GM12865 (cell line): ENCODE measurements at regions not wholly inside any gene's neighbourhood (a gene's known extent, or its start where the extent isn't known, plus 50 kb on each side); places are given as distances from the start of the nearest gene placed in this dataset.

Experiments used
- DNase-seq: peaks from one replicate; pipeline ENCODE4 v3.0.0; 2010; ENCODE audit warnings: low read depth
- H3K4me3 ChIP-seq: 2 replicates; pipeline ENCODE4 v1.5.1; 2011; ENCODE audit warnings: mild to moderate bottlenecking, low read depth, low read length, control low read depth
- CTCF ChIP-seq: IDR thresholded peaks from 2 replicates; pipeline ENCODE4 v1.5.1; 2011; ENCODE audit warnings: low read length, control low read depth, low read depth, inconsistent platforms; ENCODE audit not compliant: insufficient read depth; ENCODE audit errors: missing control alignments

- no peak for TF ChIP-seq CTCF
- DNase-seq = no peak
- no peak overlapping the region for H3K4me3 ChIP-seq
These were observed 339.5 kb downstream of the DHX15 start for GRCh38 chr4:24244663-24245490.

- H3K4me3 ChIP-seq = no peak overlapping the region
- TF ChIP-seq CTCF = no peak
- DNase-seq = no peak
These were observed 340.7 kb downstream of the DHX15 start for GRCh38 chr4:24243641-24244040.

- no peak for TF ChIP-seq CTCF
- H3K4me3 ChIP-seq = no peak overlapping the region
- no peak for DNase-seq
These were observed 342.8 kb downstream of the DHX15 start for GRCh38 chr4:24241511-24241910.

GRCh38 chr4:24240655-24241054 is 343.7 kb downstream of the DHX15 start:
- H3K4me3 ChIP-seq = no peak overlapping the region
- no peak for DNase-seq
- TF ChIP-seq CTCF = no peak

- no peak for TF ChIP-seq CTCF
- DNase-seq = no peak
- H3K4me3 ChIP-seq = no peak overlapping the region
These were observed 346.6 kb downstream of the DHX15 start for GRCh38 chr4:24237709-24238108.

- no peak for DNase-seq
- H3K4me3 ChIP-seq = no peak overlapping the region
- no peak for TF ChIP-seq CTCF
These were observed 346.7 kb upstream of the PPARGC1A start for GRCh38 chr4:24236532-24236931.

GRCh38 chr4:24236120-24236519 is 346.3 kb upstream of the PPARGC1A start:
- no peak overlapping the region for H3K4me3 ChIP-seq
- DNase-seq = no peak
- TF ChIP-seq CTCF = no peak
